GM18502 (cell line): ENCODE measurements at regions not wholly inside any gene's neighbourhood (a gene's known extent, or its start where the extent isn't known, plus 50 kb on each side); places are given as distances from the start of the nearest gene placed in this dataset.

Experiments
- ATAC-seq: cut with Tn5 transposase; IDR thresholded peaks from one replicate; pipeline ENCODE4 v1.9.1; 2021; ENCODE audit warnings: mild to moderate bottlenecking; ENCODE audit not compliant: unreplicated experiment, poor library complexity

DNA sequence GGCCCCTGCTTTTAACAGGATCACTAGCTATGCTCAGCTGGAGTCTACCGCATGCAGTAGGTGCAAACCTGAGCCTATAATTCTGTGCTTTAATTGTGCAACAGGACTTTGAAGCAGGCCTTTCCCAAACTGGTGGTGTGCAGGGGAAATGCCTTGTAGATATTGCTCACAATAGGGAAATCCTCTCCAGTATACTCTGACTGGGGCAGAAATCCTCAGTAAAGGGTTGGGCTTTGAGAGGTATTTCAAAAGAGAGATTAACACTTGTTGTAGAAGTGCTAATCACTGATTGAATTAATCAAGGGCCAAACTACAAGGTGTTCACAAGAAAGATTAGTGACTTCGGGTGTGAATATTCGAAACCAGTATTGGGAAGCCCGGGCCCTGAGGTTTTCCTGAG, 58.5 kb upstream of the EXOC6 start:
- no peak for ATAC-seq

DNA sequence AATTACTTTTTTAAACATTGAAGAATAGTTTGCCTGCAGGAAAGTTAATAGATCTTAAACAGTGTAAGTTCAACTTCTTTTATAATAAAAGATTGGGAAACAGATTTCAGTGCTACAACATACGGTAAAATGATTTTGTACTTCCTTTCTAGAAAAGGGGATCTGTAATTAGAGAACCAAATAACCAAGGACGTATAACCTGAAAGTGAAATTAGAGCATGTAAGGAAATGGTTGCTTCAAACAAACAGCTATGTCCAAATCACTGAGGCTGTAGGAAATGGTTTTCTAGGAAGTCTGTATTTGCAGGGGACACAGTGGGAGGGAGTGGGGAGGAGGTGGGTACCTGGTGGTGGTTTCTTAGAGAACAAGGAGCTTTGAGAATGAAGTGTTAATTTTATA, 57.9 kb upstream of the EXOC6 start:
- no peak for ATAC-seq

DNA sequence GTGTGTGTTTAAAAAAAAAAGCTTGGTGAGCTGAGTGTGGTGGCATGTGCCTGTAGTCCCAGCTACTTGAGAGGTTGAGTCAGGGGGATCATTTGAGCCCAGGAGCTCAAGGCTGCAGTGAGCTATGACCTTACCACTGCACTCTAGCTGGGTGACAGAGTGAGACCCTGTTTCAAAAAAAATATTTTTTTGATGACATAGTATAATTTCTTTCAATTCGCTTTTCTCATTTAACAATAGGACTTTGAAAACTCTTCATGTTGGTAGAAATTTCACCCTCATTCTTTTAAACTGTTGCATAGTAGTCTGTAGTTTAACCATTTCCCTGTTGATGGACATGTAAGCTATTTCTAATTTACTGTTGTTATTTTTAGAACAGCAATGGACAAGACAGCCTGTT, 55.7 kb upstream of the EXOC6 start:
- ATAC-seq: no peak
